Glomerular visceral epithelial cell (primary cell): ENCODE measurements at regions not wholly inside any gene's neighbourhood (a gene's known extent, or its start where the extent isn't known, plus 50 kb on each side); places are given as distances from the start of the nearest gene placed in this dataset.
"Not testable (repeated sequence)": the region's sequence is repeated elsewhere in the genome, so short reads cannot be mapped to it uniquely, and the experiment has no call there.

Experiments
- DNase-seq: peaks from one replicate; pipeline ENCODE4 v3.0.0-alpha.2; 2016; ENCODE audit errors: extremely low spot score

DNA sequence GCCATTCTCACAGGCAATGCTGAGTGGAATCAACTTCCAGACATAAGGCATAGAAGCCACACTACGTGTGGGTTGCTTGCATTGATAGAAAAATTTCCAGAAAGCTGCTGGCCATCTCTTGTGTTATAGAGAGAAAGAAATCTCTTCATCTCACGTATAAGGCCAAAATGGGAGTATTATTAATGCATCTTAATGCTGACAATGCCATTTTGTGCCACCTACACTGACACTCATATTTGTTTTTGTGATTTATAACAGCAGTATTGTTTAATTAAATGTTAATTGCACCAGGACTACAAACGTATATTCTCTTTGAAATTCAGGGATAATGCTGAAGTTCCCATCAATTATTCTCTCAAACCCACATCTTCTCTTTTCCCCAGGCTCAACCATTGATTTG lies 56.1 kb upstream of the TMEM132D start:
- DNase-seq, result no peak

DNA sequence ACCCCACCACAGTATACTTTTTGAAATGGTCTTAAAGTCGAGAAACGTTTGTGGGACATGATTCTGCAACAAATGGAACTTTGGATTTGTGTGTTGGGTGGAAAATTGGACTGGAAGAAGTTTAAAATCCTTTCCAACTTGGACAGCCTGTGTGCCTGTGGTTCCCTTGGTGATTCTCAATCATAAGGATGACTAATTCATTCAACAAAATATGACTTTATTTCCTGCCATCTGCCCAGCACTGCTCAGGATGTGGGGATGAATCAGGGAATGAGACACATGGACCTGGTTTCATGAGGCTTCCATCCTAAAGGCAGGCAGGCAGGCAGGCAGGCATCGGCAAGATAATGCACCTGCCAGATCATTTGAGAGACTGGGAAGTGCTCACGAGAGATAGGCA lies 57.3 kb upstream of the TMEM132D start:
- DNase-seq, result no peak

DNA sequence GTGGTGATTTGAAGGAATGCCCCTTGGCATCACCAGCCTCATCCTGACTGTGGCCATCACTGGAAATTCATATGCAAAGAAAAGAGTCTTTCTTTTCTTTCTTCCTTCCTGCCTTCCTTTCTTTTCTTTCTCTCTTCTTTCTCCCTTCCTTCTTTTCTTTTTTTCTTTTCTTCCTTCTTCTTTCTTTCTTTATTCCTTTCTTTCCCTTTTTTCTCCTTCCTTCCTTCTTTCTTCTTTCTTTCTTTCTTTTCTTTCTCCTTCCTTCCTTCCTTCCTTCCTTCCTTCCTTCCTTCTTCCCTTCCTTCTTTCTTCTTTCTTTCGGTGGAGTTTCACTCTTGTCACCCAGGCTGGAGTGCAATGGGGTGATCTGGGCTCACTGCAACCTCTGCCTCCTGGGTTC lies 58.0 kb upstream of the TMEM132D start:
- no peak for DNase-seq

DNA sequence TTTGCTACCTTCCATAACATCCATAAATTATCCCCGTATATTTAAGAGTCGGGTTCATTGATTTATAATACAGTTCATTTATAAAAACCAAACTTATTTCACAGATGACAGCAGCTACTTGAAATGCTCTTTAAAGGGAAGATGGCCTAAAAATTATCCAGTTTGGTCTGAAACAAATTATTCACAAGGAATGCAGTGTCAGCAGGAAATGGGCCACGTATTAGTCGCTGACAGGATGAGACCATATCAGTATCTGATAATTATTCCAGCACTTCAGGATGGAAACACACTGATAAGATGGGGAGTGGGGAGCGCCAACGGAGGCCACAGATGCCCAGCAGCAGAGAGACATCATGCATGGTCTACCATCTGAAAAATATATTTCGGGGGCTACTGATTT lies 60.5 kb upstream of the TMEM132D start:
- no peak for DNase-seq

DNA sequence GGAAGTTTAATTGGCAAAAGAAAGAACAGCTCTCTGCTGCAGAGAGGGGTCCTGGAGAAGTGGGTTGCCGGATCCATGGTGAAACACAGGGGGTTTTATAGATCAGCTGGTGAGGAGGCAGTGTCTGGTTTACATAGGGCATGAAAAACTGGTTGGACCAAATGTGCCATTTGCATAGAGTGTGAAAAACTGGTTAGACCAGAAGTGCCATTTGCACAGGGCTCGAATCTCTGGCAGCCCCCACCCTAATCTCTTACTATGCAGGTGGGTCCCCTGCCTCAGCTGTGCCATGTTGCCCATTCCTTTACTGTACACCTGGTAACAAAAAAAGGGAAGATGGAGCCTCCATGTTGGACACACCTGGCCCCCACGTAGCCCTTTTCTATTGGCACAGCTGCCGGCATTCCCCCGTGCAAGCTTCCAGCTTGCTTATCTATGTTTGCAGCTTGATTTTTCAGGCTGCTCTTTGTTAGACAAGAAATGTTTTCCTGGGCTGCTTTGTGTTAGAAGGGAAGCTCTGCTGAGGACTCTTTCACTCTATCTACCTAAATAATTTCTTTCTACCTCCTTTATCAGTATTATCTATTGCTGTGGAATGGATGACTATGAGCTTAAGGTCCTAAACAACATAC lies 61.1 kb upstream of the TMEM132D start:
- no peak for DNase-seq

DNA sequence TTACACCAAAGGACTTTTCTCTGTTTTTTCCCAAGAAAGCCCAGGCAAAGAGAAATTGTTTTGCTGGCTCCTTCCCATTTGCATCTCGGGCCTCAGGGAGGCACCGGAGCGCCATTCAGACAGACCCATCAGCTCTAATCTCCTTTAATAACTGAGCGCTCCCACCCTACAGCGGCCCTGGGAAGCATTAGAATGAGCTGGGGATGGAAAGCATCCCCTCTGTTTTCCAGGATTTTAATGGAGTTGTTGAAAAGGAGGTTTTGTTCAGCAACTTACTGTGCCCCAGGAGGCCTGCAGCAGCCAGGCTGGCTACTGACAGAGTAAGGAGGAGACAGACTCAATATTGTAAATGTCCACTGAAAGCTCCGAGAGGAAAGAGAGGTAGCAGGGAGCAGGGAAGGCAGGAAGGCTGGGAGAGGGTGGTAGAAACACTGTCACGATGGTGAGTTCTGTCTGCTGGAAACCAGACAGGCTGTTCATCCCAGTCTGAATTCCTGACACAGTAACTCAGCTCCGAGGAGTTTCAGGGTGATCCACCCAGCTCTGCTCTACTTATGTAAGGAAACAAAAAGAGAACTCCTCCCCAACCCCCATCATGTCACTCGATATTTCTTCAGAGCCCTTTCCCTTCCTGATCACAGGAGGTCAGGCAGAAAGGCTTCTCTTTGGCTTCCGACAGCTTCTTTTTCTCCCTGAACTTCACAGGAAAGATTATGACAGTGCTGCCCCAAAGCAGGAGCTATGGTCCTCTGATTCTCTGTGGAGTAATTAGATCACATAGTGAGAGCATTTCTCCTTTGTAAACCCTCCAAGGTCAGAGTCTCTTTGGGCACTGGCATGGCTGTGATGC lies 62.5 kb upstream of the TMEM132D start:
- DNase-seq, result no peak

DNA sequence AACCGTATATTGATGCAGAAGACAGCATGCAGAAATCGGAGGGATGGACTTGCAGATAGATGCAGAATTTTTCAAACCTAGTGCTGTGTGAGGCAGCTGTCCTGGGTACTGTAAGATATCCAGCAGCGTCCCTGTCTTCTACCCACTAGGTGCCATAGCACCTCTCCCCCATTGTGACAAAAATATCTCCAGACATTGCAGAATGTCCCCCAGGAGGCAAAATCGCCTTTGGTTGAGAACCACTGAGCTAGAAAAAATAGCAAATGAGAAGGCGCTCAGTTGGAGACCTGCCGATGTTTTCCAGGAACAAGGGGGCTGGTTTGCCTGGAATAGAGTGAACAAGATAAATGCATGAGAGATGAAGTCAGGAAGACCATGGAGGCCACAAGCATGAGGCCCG lies 67.9 kb upstream of the TMEM132D start:
- no peak for DNase-seq

DNA sequence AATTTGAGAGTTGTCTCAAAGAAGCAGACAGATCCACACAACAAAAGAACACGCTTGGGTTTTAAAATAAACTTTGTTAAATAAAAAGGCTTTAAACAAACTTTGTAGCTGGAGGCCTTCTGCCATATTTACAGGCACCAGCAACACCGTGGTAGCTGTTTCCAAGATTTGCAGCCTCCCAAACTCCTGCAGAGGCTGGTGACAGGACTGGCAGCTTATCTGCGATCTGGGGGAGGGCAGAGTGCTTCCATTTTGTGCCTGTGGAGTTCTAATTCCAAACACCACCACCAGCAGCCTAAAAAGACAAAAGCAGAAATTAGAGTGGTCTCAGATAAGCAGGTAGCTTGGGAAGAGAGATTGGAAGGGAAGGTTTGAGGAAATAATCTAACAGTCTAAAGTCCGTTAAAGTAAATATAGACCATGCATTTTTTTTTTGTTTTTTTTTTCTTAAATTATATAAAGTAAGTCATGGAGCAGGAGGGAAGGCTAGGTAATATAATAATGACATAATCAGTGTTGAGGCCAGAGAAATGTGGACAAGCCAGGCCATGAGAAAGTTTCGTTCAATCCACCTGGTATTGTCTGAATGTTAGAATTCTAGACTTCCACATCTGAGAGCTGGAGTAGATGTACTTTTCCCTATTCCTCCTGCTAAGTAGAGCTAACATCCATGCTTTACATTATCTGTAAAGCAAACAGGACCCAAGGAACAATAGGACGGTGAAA lies 69.6 kb upstream of the TMEM132D start:
- DNase-seq, result no peak

DNA sequence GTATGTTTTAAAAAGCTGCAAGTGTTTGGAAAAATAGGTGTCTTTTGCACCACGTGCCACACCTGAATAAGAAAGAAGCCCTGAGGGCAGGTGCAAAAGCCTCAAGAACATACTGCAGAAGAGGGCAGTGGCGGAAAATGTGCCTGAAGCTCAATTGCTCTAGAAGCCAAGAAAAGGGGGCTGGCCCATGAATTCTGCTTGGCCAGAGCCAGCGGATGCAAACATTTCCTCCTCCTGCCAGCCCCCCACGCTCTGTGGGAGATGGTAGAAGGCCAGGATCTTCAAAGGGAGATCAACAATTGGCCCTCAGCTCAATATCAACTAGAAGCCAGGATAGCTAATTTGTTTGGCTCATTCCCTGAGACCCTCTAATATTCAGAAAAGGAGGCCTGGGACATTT lies 80.3 kb upstream of the TMEM132D start:
- no peak for DNase-seq

DNA sequence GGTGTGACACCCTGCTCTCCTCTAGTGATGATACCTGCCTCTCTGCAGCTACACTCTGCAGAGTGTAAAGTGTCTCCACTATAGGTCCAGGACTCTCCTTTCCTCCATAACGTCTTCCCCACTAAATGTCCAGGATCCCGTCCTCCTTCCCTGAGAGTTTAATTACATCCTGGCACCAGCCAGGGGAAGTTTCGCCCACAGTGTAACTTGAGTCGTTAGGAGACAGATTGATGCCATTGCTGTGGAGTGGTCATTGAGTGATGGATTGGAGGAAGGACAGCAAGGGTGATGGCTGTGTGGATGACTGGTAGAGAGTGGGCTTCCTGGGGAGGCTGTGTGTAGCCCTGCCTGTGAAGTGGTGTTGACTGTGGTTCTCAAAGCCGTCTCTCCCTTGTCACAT lies 84.0 kb upstream of the TMEM132D start:
- no peak for DNase-seq

DNA sequence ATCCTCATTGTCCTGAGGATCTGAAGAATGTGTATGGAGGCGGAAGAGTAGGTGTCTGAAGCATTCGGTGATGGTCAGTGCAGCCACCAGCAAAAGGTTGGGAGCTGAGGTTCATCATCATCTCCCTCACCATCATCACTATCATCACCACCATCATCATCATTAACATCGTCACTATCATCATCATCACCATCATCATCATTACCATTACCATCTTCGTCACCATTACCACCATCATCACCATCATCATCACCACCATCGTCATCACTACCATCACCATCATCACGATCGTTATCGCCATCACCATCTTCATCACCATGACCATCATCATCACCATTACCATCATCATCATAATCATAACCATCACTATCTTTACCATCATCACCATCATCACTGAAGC lies 90.8 kb upstream of the TMEM132D start:
- DNase-seq, result no peak

DNA sequence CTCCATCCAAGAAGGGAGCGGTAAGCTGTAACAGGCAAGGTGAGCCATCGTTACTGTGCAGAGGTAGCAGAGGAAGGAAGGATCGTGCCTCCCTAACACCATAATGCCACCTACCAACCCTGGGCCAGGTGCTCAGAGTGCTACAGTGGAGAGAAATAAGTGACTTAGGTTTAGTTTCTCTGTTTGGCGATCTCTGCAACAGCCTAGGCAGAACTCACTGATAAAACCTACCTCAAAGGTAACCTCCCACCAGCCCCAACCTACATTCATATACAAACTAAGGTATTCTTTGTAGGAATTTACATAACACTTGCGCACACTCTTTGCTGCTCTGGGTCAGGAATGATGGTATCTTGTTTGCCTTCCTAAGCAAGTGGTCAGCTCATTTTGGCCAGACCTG lies 93.4 kb upstream of the TMEM132D start:
- no peak for DNase-seq

DNA sequence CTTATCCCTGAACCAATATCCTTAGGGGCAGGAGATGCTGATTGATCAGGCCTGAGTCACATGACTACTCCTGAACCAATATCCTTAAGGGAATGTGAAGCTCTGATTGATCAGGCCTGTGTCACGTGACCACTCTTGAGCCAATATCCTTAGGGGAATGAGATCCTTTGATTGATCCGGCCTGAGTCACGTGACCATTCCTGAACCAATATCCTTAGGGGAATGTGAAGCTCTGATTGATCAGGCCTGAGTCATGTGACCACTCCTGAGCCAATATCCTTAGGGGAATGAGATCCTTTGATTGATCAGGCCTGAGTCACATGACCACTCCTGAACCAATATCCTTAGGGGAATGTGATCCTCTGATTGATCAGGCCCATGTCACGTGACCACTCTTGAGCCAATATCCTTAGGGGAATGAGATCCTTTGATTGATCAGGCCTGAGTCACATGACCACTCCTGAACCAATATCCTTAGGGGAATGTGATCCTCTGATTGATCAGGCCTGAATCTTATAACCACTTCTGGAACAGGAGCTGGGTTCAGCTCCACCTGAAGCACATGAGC lies 100.6 kb upstream of the TMEM132D start:
- not testable (repeated sequence) for DNase-seq

DNA sequence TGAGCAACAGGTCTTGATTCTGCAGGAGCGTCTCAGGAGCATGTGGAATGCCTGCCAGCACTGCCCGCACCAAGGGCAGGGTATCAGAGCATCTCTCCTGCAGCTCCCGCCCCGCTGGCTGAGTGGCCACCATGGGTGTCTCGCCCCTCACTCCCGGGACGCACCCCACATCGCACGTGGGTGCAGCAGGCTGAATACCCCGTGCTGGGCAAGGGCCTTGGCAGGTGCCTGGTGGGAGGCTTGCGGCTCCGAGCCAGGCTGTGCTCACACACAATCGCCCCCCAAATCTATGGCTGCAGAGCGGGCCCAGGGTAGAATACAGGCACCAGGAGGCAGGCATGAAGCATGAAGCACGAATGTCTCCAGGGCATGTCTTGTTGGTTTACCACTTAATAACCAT lies 103.9 kb upstream of the TMEM132D start:
- DNase-seq, result no peak

DNA sequence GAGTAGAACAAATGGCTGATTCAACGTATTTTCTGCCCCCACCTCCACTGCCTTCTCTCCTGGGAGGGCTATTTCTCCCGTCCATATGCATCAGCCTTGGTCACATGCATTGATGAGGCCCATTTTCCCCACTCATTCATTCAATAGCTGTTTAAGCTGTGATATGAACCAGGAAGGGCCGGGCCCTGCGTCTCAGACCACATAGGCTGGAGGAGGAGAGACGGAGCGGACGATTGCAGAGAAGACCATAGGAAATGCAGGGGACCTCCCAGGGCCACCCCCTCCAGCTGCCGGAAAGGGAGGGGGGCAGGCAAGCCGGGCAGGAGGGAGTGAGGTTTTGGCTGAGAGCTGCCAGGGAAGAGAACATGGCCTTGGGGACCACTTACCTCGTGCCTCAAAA lies 104.4 kb upstream of the TMEM132D start:
- DNase-seq, result no peak

DNA sequence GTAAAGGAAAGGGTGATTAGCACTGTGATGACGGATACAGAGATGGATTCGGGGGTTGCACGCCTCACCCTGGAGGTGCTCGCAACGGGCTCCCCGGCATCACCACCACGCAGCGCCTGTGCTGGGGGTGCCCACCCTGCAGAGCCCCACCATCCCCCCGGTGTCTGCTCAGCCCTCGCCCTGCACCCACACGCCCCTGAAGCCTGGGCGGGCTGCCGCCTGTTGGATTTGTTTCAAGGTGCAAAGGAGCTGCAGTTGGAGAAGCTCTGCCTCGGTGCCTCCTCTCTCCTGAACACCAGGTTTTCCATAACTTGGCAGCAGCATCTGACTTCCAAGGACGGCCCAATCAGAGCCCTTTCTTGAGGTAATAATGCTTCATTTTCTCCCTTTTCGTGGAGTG lies 106.1 kb upstream of the TMEM132D start:
- DNase-seq, result no peak

DNA sequence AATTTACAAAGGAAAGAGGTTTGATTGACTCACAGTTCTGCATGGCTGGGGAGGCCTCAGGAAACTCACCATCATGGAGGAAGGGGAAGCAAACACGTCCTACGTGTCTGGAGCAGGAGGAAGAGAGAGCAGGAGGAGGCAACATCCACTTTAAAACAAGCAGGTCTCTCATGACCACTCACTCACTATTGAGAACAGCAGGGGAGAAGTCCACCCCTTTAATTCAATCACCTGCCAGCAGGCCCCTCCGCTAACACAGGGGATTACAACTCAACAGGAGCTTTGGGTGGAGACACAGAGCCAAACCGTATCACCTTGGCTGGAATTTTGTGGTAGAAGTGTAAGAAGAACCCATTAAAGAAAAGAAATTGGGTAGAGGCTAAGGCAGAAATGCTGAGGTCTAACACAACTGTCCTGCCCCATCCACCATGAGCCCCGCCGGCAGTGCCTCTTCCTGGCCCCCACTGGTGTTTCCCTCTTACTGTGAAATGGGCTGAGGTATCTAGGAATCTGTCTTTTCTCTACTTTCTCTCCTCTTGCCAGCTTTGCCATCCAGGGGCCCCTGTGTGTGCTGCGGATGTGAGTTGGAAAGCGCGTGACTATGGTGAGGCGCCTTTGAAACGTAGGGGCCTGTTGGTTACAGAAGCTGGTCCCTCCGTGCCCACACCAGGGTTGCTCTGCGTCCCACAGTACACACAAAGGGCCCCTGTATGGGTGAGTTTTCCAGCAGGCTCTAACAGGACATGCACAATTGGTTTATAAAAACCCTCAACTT lies 108.0 kb upstream of the TMEM132D start:
- no peak for DNase-seq

DNA sequence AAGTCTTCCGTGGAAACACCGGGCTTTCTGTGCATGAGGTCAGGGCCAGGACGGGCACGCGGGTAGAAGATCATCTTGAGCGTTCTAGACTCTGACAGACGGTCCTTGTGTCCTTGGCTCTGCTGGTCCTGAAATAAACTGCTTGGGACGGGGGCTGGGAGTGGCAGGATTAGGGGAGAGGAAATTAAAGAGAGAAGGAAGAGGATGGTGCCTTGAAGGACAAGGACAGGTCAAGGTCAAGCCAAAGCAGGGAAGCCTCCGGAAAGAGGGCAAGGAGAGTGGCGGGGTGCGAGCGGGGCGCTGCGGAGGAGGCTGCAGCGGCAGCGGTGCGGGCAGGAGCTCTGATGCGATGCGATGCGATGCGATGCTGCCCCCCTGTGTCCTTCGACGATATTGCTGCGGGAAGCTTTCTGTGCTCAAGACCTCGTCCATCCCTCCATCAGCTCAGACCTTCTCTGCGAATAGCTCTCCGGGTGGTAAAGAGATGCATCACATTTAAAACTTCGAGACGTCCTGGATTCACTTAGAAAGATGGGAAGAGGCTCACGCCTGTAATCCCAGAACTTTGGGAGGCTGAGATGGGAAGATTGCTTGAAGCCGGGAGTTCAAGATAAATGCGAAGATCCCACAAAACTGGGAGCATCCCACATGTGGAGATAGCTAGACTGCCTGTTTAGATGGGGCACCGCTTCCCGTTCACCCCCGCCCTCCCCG lies 110.1 kb upstream of the TMEM132D start:
- DNase-seq, result no peak

DNA sequence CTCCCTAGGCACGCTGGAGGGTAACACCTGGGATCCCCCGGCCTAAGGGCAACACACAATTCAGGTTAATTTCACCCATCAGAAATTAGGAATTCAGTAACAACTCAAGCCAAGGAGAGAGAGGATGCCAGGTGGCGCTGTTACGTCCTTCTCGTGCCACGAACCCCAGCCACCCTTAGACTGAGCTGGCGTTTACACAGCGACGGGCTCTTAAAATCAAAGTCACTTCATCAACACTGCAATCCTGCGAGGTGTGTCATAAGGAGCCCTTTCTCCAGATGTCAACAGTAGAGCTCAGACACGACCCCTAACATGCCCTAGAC lies 110.6 kb upstream of the TMEM132D start:
- no peak for DNase-seq

DNA sequence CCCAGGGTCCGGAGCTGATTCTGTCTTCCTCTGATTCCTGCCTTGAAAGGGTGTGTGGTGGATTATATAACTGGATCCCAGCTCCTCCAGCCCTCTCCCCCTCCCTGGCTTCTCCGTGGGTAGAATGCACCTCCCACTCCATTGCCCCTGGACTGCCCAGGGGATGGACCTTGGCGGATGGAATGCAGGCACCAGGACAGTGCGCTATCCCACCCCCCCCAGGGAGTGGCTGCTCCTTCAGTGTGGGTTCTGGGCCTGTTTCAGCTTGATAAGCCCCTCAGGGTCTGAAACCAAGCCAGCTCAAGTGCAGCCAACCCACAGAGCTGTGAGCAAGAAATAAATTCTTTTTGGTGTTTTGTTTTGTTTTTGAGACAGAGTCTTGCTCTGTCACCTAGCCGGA lies 112.4 kb upstream of the TMEM132D start:
- no peak for DNase-seq

DNA sequence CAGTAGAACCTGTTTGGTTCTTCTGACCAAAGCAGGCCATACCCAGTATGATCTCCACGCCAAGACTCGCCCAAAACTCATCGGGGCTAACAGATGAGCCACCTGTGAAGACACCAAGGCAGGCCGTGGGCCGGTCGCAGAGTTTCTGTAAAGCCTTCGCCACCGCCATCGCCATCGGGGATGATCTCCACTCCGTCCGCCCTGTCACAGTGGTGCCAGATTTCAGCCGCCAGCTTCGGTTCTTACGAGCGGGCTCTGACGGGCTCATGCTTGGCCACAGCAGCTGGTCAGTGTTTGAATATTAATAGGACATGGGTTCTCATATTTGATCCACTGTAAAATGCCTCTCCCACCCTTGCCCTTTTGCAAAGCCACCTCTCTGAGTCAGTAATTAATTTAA lies 113.2 kb upstream of the TMEM132D start:
- DNase-seq, result no peak
